ENCODE measurements at regions not wholly inside any gene's neighbourhood (a gene's known extent, or its start where the extent isn't known, plus 50 kb on each side); places are given as distances from the start of the nearest gene placed in this dataset.

- Histone ChIP-seq H2AFZ (replicated peaks; ENCODE audit: low read length, poor library complexity) (no peak overlapping the region), H3K9me1 (ENCODE audit: insufficient read depth, low read length) (no peaks in the 10 kb centered on the region), H3K27ac (ENCODE audit: insufficient read depth, low read length) (no peak overlapping the region), H4K5ac (ENCODE audit: low read depth, low read length) (no peak overlapping the region), H3K23ac (ENCODE audit: low read depth, low read length) (no peak overlapping the region), H3K4me3 (ENCODE audit: insufficient read depth, low read depth, low read length) (no peak overlapping the region), H4K20me1 (ENCODE audit: insufficient read depth, low read length) (no peaks in the 10 kb centered on the region), H3K4me2 (ENCODE audit: low read depth, low read length) (no peak overlapping the region), H3K56ac (ENCODE audit: extremely low read depth, insufficient read depth, low read length) (no peak overlapping the region), H3K14ac (replicated peaks; ENCODE audit: low read depth, low read length) (no peak overlapping the region), H3K4ac (ENCODE audit: low read depth, low read length) (no peak overlapping the region), H2AK9ac (replicated peaks; ENCODE audit: low read depth, low read length, poor library complexity) (no peak overlapping the region), H3K27me3 (ENCODE audit: control insufficient read depth, insufficient read depth, low read length) (no peaks in the 10 kb centered on the region), H3K4me1 (ENCODE audit: control insufficient read depth, insufficient read depth, low read length) (no peaks in the 10 kb centered on the region), H3K18ac (ENCODE audit: low read depth, low read length) (no peak overlapping the region), H2BK5ac (ENCODE audit: low read depth, low read length, poor library complexity, severe bottlenecking) (no peak overlapping the region), H4K8ac (ENCODE audit: low read depth in 2 of 2, low read length in 2 of 2) (no peak overlapping the region), H2BK15ac (ENCODE audit: low read depth, low read length) (no peak overlapping the region), H2BK120ac (ENCODE audit: low read depth, low read length) (no peak overlapping the region), H3K9ac (ENCODE audit: low read depth, low read length) (no peak overlapping the region), H3K79me1 (ENCODE audit: low read depth in 1 of 2, low read length in 2 of 2) (no peaks in the 10 kb centered on the region), H4K91ac (ENCODE audit: insufficient read depth, low read depth, low read length) (no peak overlapping the region), H3K36me3 (ENCODE audit: control insufficient read depth, insufficient read depth, low read length) (no peaks in the 10 kb centered on the region), H2BK20ac (ENCODE audit: low read depth, low read length) (no peak overlapping the region), H2AK5ac (ENCODE audit: low read depth, low read length) (no peak overlapping the region), H3K9me3 (ENCODE audit: control insufficient read depth, insufficient read depth, low read length) (no peaks in the 10 kb centered on the region)
- BruUV-seq (replicated peaks), result no TSS peak
- POLR2A ChIA-PET (ENCODE audit: unreplicated experiment), result no interaction called here
- CTCF ChIA-PET, result interaction anchor here (1.1 kb wide), 1 partner anchor 393 kb away, joined by 3 read pairs; no protein-coding TSS in a partner anchor
- DNase-seq (no peak), ATAC-seq (ENCODE audit: low read depth) (no peak)
- dilution Hi-C loops (cut with HindIII; ENCODE audit: low sequenced_read_pairs, unreplicated experiment) (no loop called here), intact Hi-C loops (cut with micrococcal nuclease) (no loop called here), in situ Hi-C loops (cut with MboI; ENCODE audit: low sequenced_read_pairs) (no loop called here)
- no CpG with 5 or more reads among the region's 2 CpGs for WGBS, 2 experiments (ENCODE audit: extremely low coverage in 2 of 2, insufficient read length in 1 of 2)
- TF ChIP-seq MXI1 (IDR thresholded peaks at IDR 0.05; ENCODE audit: borderline replicate concordance, low read depth, low read length) (no peak), RCOR1 (IDR thresholded peaks at IDR 0.05; ENCODE audit: insufficient replicate concordance, low read length) (no peak), CTCF (conservative IDR thresholded peaks at IDR 0.05; ENCODE audit: low read depth, low read length) (no peak), CHD1 (IDR thresholded peaks at IDR 0.05; ENCODE audit: low read depth, low read length) (no peak), CEBPB (IDR thresholded peaks at IDR 0.05; ENCODE audit: low read depth, low read length) (no peak), MAZ (IDR thresholded peaks at IDR 0.05; ENCODE audit: borderline replicate concordance, low read depth, low read length) (no peak), BHLHE40 (IDR thresholded peaks at IDR 0.05; ENCODE audit: low read depth, low read length) (no peak), USF2 (IDR thresholded peaks at IDR 0.05; ENCODE audit: low read depth, low read length) (no peak), SMC3 (IDR thresholded peaks at IDR 0.05; ENCODE audit: low read depth, low read length) (no peak)
Measured at GRCh38 chr2:187107001-187107400, 258.0 kb upstream of the ZSWIM2 start.
